ENCODE measurements at regions not wholly inside any gene's neighbourhood (a gene's known extent, or its start where the extent isn't known, plus 50 kb on each side); places are given as distances from the start of the nearest gene placed in this dataset.

- TF ChIP-seq POLR2A (IDR thresholded peaks at IDR 0.05; ENCODE audit: low read length) (no peak), GATA1 (IDR thresholded peaks at IDR 0.05; ENCODE audit: low read depth, low read length) (no peak)
Observed at GRCh38 chr12:3968523-3968922, 95.3 kb upstream of the PARP11 start.

Measured in erythroblast (primary cell).